ENCODE measurements at regions not wholly inside any gene's neighbourhood (a gene's known extent, or its start where the extent isn't known, plus 50 kb on each side); places are given as distances from the start of the nearest gene placed in this dataset.

GRCh38 chr18:11405804-11406203, 203.6 kb upstream of the SLC35G4 start:
- Histone ChIP-seq H3K4me1 (ENCODE audit: control insufficient read depth, insufficient read depth, low read length) (no peaks in the 10 kb centered on the region), H3K9me3 (ENCODE audit: control insufficient read depth, insufficient read depth, low read length) (no peaks in the 10 kb centered on the region), H3K4me3 (ENCODE audit: low read depth, low read length) (no peak overlapping the region), H3K27me3 (ENCODE audit: control insufficient read depth, insufficient read depth, low read length) (no peaks in the 10 kb centered on the region), H3K9ac (ENCODE audit: low read depth, low read length) (no peak overlapping the region), H3K27ac (ENCODE audit: low read depth, low read length) (no peak overlapping the region), H3K36me3 (ENCODE audit: control insufficient read depth, insufficient read depth, low read length) (no peaks in the 10 kb centered on the region)

GRCh38 chr18:11400703-11401102, 208.7 kb upstream of the SLC35G4 start:
- Histone ChIP-seq H3K36me3 (ENCODE audit: control insufficient read depth, insufficient read depth, low read length) (no peaks in the 10 kb centered on the region), H3K27me3 (ENCODE audit: control insufficient read depth, insufficient read depth, low read length) (no peaks in the 10 kb centered on the region), H3K9me3 (ENCODE audit: control insufficient read depth, insufficient read depth, low read length) (no peaks in the 10 kb centered on the region), H3K4me1 (ENCODE audit: control insufficient read depth, insufficient read depth, low read length) (no peaks in the 10 kb centered on the region), H3K9ac (ENCODE audit: low read depth, low read length) (no peak overlapping the region), H3K27ac (ENCODE audit: low read depth, low read length) (no peak overlapping the region), H3K4me3 (ENCODE audit: low read depth, low read length) (no peak overlapping the region)

GRCh38 chr18:11398625-11399024, 210.8 kb upstream of the SLC35G4 start:
- Histone ChIP-seq H3K4me3 (ENCODE audit: low read depth, low read length) (no peak overlapping the region), H3K36me3 (ENCODE audit: control insufficient read depth, insufficient read depth, low read length) (no peaks in the 10 kb centered on the region), H3K27ac (ENCODE audit: low read depth, low read length) (no peak overlapping the region), H3K9ac (ENCODE audit: low read depth, low read length) (no peak overlapping the region), H3K4me1 (ENCODE audit: control insufficient read depth, insufficient read depth, low read length) (no peaks in the 10 kb centered on the region), H3K9me3 (ENCODE audit: control insufficient read depth, insufficient read depth, low read length) (no peaks in the 10 kb centered on the region), H3K27me3 (ENCODE audit: control insufficient read depth, insufficient read depth, low read length) (no peaks in the 10 kb centered on the region)

- Histone ChIP-seq H3K27me3 (ENCODE audit: control insufficient read depth, insufficient read depth, low read length) (no peaks in the 10 kb centered on the region), H3K9ac (ENCODE audit: low read depth, low read length) (no peak overlapping the region), H3K27ac (ENCODE audit: low read depth, low read length) (no peak overlapping the region), H3K9me3 (ENCODE audit: control insufficient read depth, insufficient read depth, low read length) (no peaks in the 10 kb centered on the region), H3K4me1 (ENCODE audit: control insufficient read depth, insufficient read depth, low read length) (peaks cover 18% of the 10 kb centered on the region; the same call in 1 of the 2 replicates), H3K4me3 (ENCODE audit: low read depth, low read length) (no peak overlapping the region), H3K36me3 (ENCODE audit: control insufficient read depth, insufficient read depth, low read length) (no peaks in the 10 kb centered on the region)
Observed at GRCh38 chr18:11392980-11393885, 216.2 kb upstream of the SLC35G4 start.

- Histone ChIP-seq H3K9ac (ENCODE audit: low read depth, low read length) (no peak overlapping the region), H3K4me1 (ENCODE audit: control insufficient read depth, insufficient read depth, low read length) (peaks cover 18% of the 10 kb centered on the region; the same call in 1 of the 2 replicates), H3K36me3 (ENCODE audit: control insufficient read depth, insufficient read depth, low read length) (no peaks in the 10 kb centered on the region), H3K27me3 (ENCODE audit: control insufficient read depth, insufficient read depth, low read length) (no peaks in the 10 kb centered on the region), H3K4me3 (ENCODE audit: low read depth, low read length) (no peak overlapping the region), H3K27ac (ENCODE audit: low read depth, low read length) (no peak overlapping the region), H3K9me3 (ENCODE audit: control insufficient read depth, insufficient read depth, low read length) (no peaks in the 10 kb centered on the region)
Observed at GRCh38 chr18:11392292-11392691, 217.1 kb upstream of the SLC35G4 start.

GRCh38 chr18:11391661-11392060, 217.7 kb upstream of the SLC35G4 start:
- Histone ChIP-seq H3K4me3 (ENCODE audit: low read depth, low read length) (no peak overlapping the region), H3K27ac (ENCODE audit: low read depth, low read length) (no peak overlapping the region), H3K4me1 (ENCODE audit: control insufficient read depth, insufficient read depth, low read length) (peaks cover 18% of the 10 kb centered on the region; the same call in 1 of the 2 replicates), H3K36me3 (ENCODE audit: control insufficient read depth, insufficient read depth, low read length) (no peaks in the 10 kb centered on the region), H3K9me3 (ENCODE audit: control insufficient read depth, insufficient read depth, low read length) (no peaks in the 10 kb centered on the region), H3K9ac (ENCODE audit: low read depth, low read length) (no peak overlapping the region), H3K27me3 (ENCODE audit: control insufficient read depth, insufficient read depth, low read length) (no peaks in the 10 kb centered on the region)

GRCh38 chr18:11388755-11389680, 220.4 kb upstream of the SLC35G4 start:
- no peak overlapping the region for H3K4me3 ChIP-seq (ENCODE audit: low read depth, low read length)
- no peaks in the 10 kb centered on the region for H3K27me3 ChIP-seq (ENCODE audit: control insufficient read depth, insufficient read depth, low read length)
- no peak overlapping the region for H3K27ac ChIP-seq (ENCODE audit: low read depth, low read length)
- no peaks in the 10 kb centered on the region for H3K36me3 ChIP-seq (ENCODE audit: control insufficient read depth, insufficient read depth, low read length)
- H3K9ac ChIP-seq (ENCODE audit: low read depth, low read length), result no peak overlapping the region
- peaks cover 18% of the 10 kb centered on the region; the same call in 1 of the 2 replicates for H3K4me1 ChIP-seq (ENCODE audit: control insufficient read depth, insufficient read depth, low read length)
- H3K9me3 ChIP-seq (ENCODE audit: control insufficient read depth, insufficient read depth, low read length), result no peaks in the 10 kb centered on the region

GRCh38 chr18:11387880-11388279, 221.5 kb upstream of the SLC35G4 start:
- H3K27ac ChIP-seq (ENCODE audit: low read depth, low read length), result no peak overlapping the region
- H3K9me3 ChIP-seq (ENCODE audit: control insufficient read depth, insufficient read depth, low read length), result no peaks in the 10 kb centered on the region
- H3K27me3 ChIP-seq (ENCODE audit: control insufficient read depth, insufficient read depth, low read length), result no peaks in the 10 kb centered on the region
- H3K4me3 ChIP-seq (ENCODE audit: low read depth, low read length), result no peak overlapping the region
- H3K4me1 ChIP-seq (ENCODE audit: control insufficient read depth, insufficient read depth, low read length), result peaks cover 11% of the 10 kb centered on the region; the same call in 1 of the 2 replicates
- no peak overlapping the region for H3K9ac ChIP-seq (ENCODE audit: low read depth, low read length)
- no peaks in the 10 kb centered on the region for H3K36me3 ChIP-seq (ENCODE audit: control insufficient read depth, insufficient read depth, low read length)

- no peak overlapping the region for H3K9ac ChIP-seq (ENCODE audit: low read depth, low read length)
- H3K4me1 ChIP-seq (ENCODE audit: control insufficient read depth, insufficient read depth, low read length), result no peaks in the 10 kb centered on the region
- H3K9me3 ChIP-seq (ENCODE audit: control insufficient read depth, insufficient read depth, low read length), result peaks cover 3% of the 10 kb centered on the region; the same call in 1 of the 2 replicates
- no peaks in the 10 kb centered on the region for H3K36me3 ChIP-seq (ENCODE audit: control insufficient read depth, insufficient read depth, low read length)
- no peaks in the 10 kb centered on the region for H3K27me3 ChIP-seq (ENCODE audit: control insufficient read depth, insufficient read depth, low read length)
- H3K4me3 ChIP-seq (ENCODE audit: low read depth, low read length), result no peak overlapping the region
- no peak overlapping the region for H3K27ac ChIP-seq (ENCODE audit: low read depth, low read length)
Observed at GRCh38 chr18:11383381-11383780, 226.0 kb upstream of the SLC35G4 start.

GRCh38 chr18:11380968-11381367, 228.4 kb upstream of the SLC35G4 start:
- no peaks in the 10 kb centered on the region for H3K4me1 ChIP-seq (ENCODE audit: control insufficient read depth, insufficient read depth, low read length)
- no peak overlapping the region for H3K9ac ChIP-seq (ENCODE audit: low read depth, low read length)
- no peak overlapping the region for H3K4me3 ChIP-seq (ENCODE audit: low read depth, low read length)

More at GRCh38 chr18:11380968-11381367, 228.4 kb upstream of the SLC35G4 start:
- Histone ChIP-seq H3K27ac (ENCODE audit: low read depth, low read length) (no peak overlapping the region), H3K9me3 (ENCODE audit: control insufficient read depth, insufficient read depth, low read length) (peaks cover 3% of the 10 kb centered on the region; the same call in 1 of the 2 replicates), H3K27me3 (ENCODE audit: control insufficient read depth, insufficient read depth, low read length) (no peaks in the 10 kb centered on the region), H3K36me3 (ENCODE audit: control insufficient read depth, insufficient read depth, low read length) (no peaks in the 10 kb centered on the region)
